Stomach (tissue), 8 donors: ENCODE measurements at regions not wholly inside any gene's neighbourhood (a gene's known extent, or its start where the extent isn't known, plus 50 kb on each side); places are given as distances from the start of the nearest gene placed in this dataset.

Source experiments
- DNase-seq, 2 donors: peaks; one replicate each; pipeline versions ENCODE4 v3.0.0 to v3.0.0-alpha.2; 2013 to 2019
- H3K27ac ChIP-seq, 5 donors: fragments of 200-600 bp in 4 of 5; sonication (generic) in 4 of 5; one replicate each; pipeline ENCODE4 v1.5.1; 2013 to 2019; ENCODE audit warnings: mild to moderate bottlenecking in 1 of 5, moderate library complexity in 1 of 5
- H3K27me3 ChIP-seq, 3 donors: fragments of 200-600 bp; sonication (generic); one replicate each; pipeline ENCODE4 v1.5.1; 2017 to 2019; ENCODE audit warnings: mixed run types in 1 of 3
- H3K36me3 ChIP-seq, 4 donors: fragments of 200-600 bp; sonication (generic); 1 replicate in 3 of 4; 2 replicates in 1 of 4; pipeline ENCODE4 v1.5.1; 2016 to 2019
- H3K4me1 ChIP-seq, 4 donors: fragments of 200-600 bp; sonication (generic); one replicate each; pipeline ENCODE4 v1.5.1; 2016 to 2019
- H3K4me3 ChIP-seq, 4 donors: fragments of 200-600 bp; sonication (generic) in 3 of 4; one replicate each; pipeline ENCODE4 v1.5.1; 2016 to 2019; ENCODE audit warnings: mild to moderate bottlenecking in 1 of 4
- H3K9me3 ChIP-seq, 4 donors: fragments of 200-600 bp; sonication (generic); one replicate each; pipeline ENCODE4 v1.5.1; 2016 to 2019
- EP300 ChIP-seq: sonication (generic); formaldehyde crosslinking; IDR thresholded peaks from one replicate; pipeline ENCODE4 v1.6.1; 2017; ENCODE audit warnings: antibody characterized with exemption
- POLR2A ChIP-seq, 4 donors: fragments of 450-650 bp; IDR thresholded peaks; one replicate each; pipeline ENCODE4 v1.6.1; 2016; ENCODE audit warnings: antibody characterized with exemption in 4 of 4, control low read depth in 2 of 4, mild to moderate bottlenecking in 1 of 4, moderate library complexity in 1 of 4
- POLR2AphosphoS5 ChIP-seq, 3 donors: sonication (generic); formaldehyde crosslinking; IDR thresholded peaks; one replicate each; pipeline ENCODE4 v1.6.1; 2016; ENCODE audit warnings: antibody characterized with exemption in 3 of 3
- WGBS, 5 donors: extraction: QIAGEN DNeasy Blood & Tissue Kit in 3 of 5; methylation state at CpG; one replicate each; pipeline versions ENCODE4 v1.1.5 to v1.1.7; 2013 to 2018; 5-methylcytosine and 5-hydroxymethylcytosine counted together
- intact Hi-C: fragments of 100-400 bp; cut with DNase I; formaldehyde crosslinking; loops from one replicate; pipeline ENCODE4 v1.15.1; 2023; ENCODE audit warnings: low total_unique reads
- TF ChIP-seq, protein P1 (sequence below), 7 experiments: fragments of 450-650 bp in 4 of 7; fragments of 200-600 bp in 3 of 7; sonication (generic) in 3 of 7; IDR thresholded peaks; one replicate each; pipeline ENCODE4 v1.5.1; 2016 to 2019; ENCODE audit warnings: antibody characterized with exemption in 7 of 7, control low read depth in 2 of 7, mild to moderate bottlenecking in 1 of 7
- donor health status: healthy with polysubstance abuse.
- donor health status: Bipolar disorder and iron deficiency.
- donor health status: healthy.

DNA sequence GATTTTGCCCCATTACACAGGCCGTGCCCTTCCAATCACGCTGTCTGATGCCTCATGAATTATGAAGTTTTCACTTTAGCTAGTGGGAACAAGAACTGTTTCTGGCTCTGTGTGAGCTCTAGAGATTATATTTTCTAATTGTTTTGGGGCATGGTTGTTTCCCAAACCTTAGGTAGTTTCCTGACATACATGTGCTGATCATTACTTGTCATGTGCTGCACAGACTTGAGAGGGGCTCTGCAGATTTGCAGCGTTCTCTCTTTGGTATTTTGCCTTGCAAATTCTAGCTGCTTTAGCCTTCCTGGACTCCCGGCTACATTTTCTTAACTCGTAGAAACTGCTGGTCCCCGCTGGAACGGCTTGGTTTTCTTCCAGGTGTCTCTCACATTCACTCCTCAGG lies 142.1 kb upstream of the IVNS1ABP start:
- WGBS, 5 donors = 92 to 99% (median 95%) methylated on average over 7 of the region's 7 CpGs
- Histone ChIP-seq H3K27me3 (no peaks in the 10 kb centered on the region), H3K27ac (no peak overlapping the region), H3K4me1 (peaks cover 0 to 7% (median 3%) of the 10 kb centered on the region in 4 donors), H3K4me3 (no peak overlapping the region), H3K9me3 (no peaks in the 10 kb centered on the region), H3K36me3 (no peaks in the 10 kb centered on the region)
- no peak for DNase-seq
- intact Hi-C loops = no loop called here
- TF ChIP-seq EP300 (no peak), POLR2AphosphoS5 (IDR thresholded peaks at IDR 0.05) (no peak), POLR2A (IDR thresholded peaks at IDR 0.05) (no peak)
- TF ChIP-seq, protein P1, sequence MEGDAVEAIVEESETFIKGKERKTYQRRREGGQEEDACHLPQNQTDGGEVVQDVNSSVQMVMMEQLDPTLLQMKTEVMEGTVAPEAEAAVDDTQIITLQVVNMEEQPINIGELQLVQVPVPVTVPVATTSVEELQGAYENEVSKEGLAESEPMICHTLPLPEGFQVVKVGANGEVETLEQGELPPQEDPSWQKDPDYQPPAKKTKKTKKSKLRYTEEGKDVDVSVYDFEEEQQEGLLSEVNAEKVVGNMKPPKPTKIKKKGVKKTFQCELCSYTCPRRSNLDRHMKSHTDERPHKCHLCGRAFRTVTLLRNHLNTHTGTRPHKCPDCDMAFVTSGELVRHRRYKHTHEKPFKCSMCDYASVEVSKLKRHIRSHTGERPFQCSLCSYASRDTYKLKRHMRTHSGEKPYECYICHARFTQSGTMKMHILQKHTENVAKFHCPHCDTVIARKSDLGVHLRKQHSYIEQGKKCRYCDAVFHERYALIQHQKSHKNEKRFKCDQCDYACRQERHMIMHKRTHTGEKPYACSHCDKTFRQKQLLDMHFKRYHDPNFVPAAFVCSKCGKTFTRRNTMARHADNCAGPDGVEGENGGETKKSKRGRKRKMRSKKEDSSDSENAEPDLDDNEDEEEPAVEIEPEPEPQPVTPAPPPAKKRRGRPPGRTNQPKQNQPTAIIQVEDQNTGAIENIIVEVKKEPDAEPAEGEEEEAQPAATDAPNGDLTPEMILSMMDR (IDR thresholded peaks at IDR 0.05) = no peak

DNA sequence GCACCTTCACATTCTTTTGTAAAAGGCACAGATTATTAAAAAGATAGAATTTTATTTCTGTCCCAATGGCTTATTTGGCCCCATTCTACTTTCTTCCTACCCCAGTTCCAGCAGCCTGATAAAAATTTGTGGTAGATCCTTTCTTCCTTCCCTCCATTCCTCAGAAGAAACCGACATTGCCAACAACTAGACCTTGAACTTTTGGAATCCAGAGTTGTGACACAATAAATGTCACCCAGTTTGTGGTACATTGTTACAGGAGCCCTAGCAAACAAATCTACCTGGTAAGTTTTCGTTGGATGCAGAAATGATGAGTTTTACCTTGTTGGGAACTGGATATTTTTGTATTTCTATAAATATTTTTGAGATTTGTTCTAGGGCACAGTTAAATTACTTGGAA lies 141.6 kb upstream of the IVNS1ABP start:
- TF ChIP-seq, protein P1 (IDR thresholded peaks at IDR 0.05) = no peak
- TF ChIP-seq POLR2AphosphoS5 (IDR thresholded peaks at IDR 0.05) (no peak), POLR2A (IDR thresholded peaks at IDR 0.05) (no peak), EP300 (no peak)
- H3K27me3 ChIP-seq = no peaks in the 10 kb centered on the region
- intact Hi-C loops = no loop called here
- no peaks in the 10 kb centered on the region for H3K9me3 ChIP-seq
- WGBS, 5 donors = 66 to 86% (median 82%) methylated on average over 2 of the region's 2 CpGs
- DNase-seq = no peak
- no peak overlapping the region for H3K4me3 ChIP-seq
- H3K36me3 ChIP-seq = no peaks in the 10 kb centered on the region
- H3K4me1 ChIP-seq = peaks cover 0 to 7% (median 3%) of the 10 kb centered on the region in 4 donors
- H3K27ac ChIP-seq = no peak overlapping the region

DNA sequence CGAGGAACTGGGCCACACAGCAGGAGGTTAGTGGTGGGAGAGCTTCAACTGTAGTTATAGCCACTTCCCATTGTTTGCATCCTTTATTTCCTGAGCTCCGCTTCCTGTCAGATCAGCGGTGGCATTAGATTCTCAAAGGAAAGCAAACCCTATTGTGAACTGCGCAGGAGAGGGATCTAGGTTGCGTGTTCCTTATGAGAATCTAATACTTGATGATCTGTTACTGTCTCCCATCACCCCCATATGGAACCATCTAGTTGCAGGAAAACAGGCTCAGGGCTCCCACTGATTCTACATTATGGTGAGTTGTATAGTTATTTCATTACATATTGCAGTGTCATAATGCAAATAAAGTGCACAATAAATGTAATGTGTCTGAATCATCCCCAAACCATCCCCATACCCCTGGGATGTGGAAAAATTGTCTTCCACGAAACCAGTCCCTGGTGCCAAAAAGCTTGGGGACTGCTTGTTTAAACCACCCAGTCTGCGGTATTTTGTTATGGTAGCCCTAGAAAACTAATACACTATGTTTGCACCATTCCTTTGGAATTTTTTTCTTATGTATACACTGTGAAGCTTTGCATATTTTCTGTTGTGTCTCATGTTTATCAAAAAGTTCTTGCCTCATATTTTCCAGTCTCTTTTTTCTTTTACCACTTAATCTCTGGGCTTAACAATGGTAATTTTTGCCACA lies 136.6 kb upstream of the IVNS1ABP start:
- no peaks in the 10 kb centered on the region for H3K9me3 ChIP-seq
- TF ChIP-seq POLR2AphosphoS5 (IDR thresholded peaks at IDR 0.05) (no peak), EP300 (no peak), POLR2A (IDR thresholded peaks at IDR 0.05) (no peak)
- TF ChIP-seq, protein P1 (IDR thresholded peaks at IDR 0.05) = no peak
- no peaks in the 10 kb centered on the region for H3K36me3 ChIP-seq
- 78 to 90% (median 85%) methylated on average over 7 of the region's 7 CpGs for WGBS, 5 donors
- H3K4me3 ChIP-seq = no peak overlapping the region
- intact Hi-C loops = no loop called here
- H3K27ac ChIP-seq = no peak overlapping the region
- no peaks in the 10 kb centered on the region for H3K4me1 ChIP-seq
- DNase-seq = no peak
- no peaks in the 10 kb centered on the region for H3K27me3 ChIP-seq

DNA sequence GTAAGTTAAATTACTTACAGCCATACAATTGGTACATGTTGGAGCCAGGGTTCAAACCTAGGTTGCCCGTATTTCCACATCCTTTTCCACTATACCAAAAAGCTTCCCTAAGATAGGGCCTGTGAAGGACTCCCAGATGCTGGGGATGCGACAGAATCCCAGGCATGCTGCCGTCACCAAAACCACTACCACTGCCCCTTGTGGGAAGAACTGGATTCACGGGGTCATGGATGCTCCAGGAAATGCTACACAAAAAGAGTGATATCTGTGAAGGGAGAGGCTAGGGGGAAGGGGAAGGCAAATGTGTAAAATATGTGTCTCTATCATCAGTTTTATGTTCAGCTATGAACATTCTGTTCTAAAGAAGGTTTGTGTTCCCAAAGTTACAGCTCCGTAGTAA lies 133.9 kb upstream of the IVNS1ABP start:
- Histone ChIP-seq H3K4me3 (no peak overlapping the region), H3K4me1 (no peaks in the 10 kb centered on the region), H3K27me3 (no peaks in the 10 kb centered on the region), H3K27ac (no peak overlapping the region), H3K36me3 (no peaks in the 10 kb centered on the region), H3K9me3 (no peaks in the 10 kb centered on the region)
- TF ChIP-seq EP300 (no peak), POLR2AphosphoS5 (IDR thresholded peaks at IDR 0.05) (no peak), POLR2A (IDR thresholded peaks at IDR 0.05) (no peak)
- TF ChIP-seq, protein P1 (IDR thresholded peaks at IDR 0.05) = no peak
- intact Hi-C loops = no loop called here
- no peak for DNase-seq
- WGBS, 5 donors = 78 to 96% (median 85%) methylated on average over 5 of the region's 5 CpGs
